Esophagus muscularis mucosa (tissue), 4 donors: ENCODE measurements at regions not wholly inside any gene's neighbourhood (a gene's known extent, or its start where the extent isn't known, plus 50 kb on each side); places are given as distances from the start of the nearest gene placed in this dataset.

Source experiments
- EP300 ChIP-seq: sonication (generic); formaldehyde crosslinking; IDR thresholded peaks from one replicate; pipeline ENCODE4 v1.6.1; 2017; ENCODE audit warnings: antibody characterized with exemption
- POLR2A ChIP-seq: fragments of 450-650 bp; IDR thresholded peaks from one replicate; pipeline ENCODE4 v1.6.1; 2017; ENCODE audit warnings: antibody characterized with exemption, moderate library complexity, mild to moderate bottlenecking, low read depth
- POLR2AphosphoS5 ChIP-seq, 2 donors: sonication (generic); formaldehyde crosslinking; IDR thresholded peaks; one replicate each; pipeline ENCODE4 v1.6.1; 2017; ENCODE audit warnings: antibody characterized with exemption in 2 of 2
- TF ChIP-seq, protein P1 (sequence below), 3 experiments: fragments of 200-600 bp in 2 of 3; fragments of 450-650 bp in 1 of 3; sonication (generic) in 2 of 3; IDR thresholded peaks; one replicate each; pipeline ENCODE4 v1.5.1; 2017 to 2019; ENCODE audit warnings: antibody characterized with exemption in 3 of 3, mild to moderate bottlenecking in 2 of 3, moderate library complexity in 1 of 3

DNA sequence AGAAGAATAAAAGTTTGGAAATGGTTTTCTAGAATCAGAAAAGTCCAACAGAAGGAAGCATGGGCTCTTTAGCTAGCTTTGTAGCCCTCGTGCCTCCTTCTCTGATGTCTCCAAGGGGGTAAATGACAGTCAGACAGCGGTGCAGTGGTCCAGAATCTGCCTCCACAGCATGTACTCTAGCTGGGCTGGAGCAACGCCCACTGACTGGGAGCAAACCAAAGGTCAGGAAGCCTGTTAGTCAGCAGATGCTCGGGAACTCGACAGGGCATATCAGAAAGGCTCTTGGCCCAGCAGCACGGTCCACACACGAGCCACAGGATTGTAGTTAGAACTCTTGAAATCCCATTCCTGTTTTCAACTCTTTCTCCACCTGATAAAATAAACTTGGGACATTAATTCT is 164.3 kb downstream of the GRIN2B start:
- TF ChIP-seq, protein P1, sequence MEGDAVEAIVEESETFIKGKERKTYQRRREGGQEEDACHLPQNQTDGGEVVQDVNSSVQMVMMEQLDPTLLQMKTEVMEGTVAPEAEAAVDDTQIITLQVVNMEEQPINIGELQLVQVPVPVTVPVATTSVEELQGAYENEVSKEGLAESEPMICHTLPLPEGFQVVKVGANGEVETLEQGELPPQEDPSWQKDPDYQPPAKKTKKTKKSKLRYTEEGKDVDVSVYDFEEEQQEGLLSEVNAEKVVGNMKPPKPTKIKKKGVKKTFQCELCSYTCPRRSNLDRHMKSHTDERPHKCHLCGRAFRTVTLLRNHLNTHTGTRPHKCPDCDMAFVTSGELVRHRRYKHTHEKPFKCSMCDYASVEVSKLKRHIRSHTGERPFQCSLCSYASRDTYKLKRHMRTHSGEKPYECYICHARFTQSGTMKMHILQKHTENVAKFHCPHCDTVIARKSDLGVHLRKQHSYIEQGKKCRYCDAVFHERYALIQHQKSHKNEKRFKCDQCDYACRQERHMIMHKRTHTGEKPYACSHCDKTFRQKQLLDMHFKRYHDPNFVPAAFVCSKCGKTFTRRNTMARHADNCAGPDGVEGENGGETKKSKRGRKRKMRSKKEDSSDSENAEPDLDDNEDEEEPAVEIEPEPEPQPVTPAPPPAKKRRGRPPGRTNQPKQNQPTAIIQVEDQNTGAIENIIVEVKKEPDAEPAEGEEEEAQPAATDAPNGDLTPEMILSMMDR (IDR thresholded peaks at IDR 0.05) = no peak
- no peak for TF ChIP-seq POLR2AphosphoS5 (IDR thresholded peaks at IDR 0.05)
- no peak for TF ChIP-seq POLR2A
- no peak for TF ChIP-seq EP300
